Fibroblast of pulmonary artery (primary cell): ENCODE measurements at regions not wholly inside any gene's neighbourhood (a gene's known extent, or its start where the extent isn't known, plus 50 kb on each side); places are given as distances from the start of the nearest gene placed in this dataset.
A peak's percentile ranks its signal among the peaks of the same experiment; 100 is the strongest.

Experiments used
- DNase-seq: peaks from one replicate; pipeline ENCODE4 v3.0.0-alpha.2; 2010; ENCODE audit warnings: low read depth
- H3K4me3 ChIP-seq: replicated peaks from 2 replicates; pipeline ENCODE4 v1.5.1; 2011; ENCODE audit warnings: low read depth, mild to moderate bottlenecking, control low read depth, low read length, moderate library complexity
- CTCF ChIP-seq: IDR thresholded peaks from 2 replicates; pipeline ENCODE4 v1.5.1; 2011; ENCODE audit warnings: mild to moderate bottlenecking, control low read depth, low read length, inconsistent platforms; ENCODE audit errors: missing control alignments

- no peak overlapping the region for H3K4me3 ChIP-seq
- no peak for DNase-seq
- TF ChIP-seq CTCF = no peak
These were observed 250.5 kb upstream of the TNRC6C start for GRCh38 chr17:77708049-77708448.

- TF ChIP-seq CTCF = no peak
- DNase-seq = no peak
- H3K4me3 ChIP-seq = no peak overlapping the region
These were observed 249.6 kb upstream of the TNRC6C start for GRCh38 chr17:77708936-77709335.

GRCh38 chr17:77709594-77709993 is 248.9 kb upstream of the TNRC6C start:
- no peak overlapping the region for H3K4me3 ChIP-seq
- DNase-seq = no peak
- no peak for TF ChIP-seq CTCF

- no peak for DNase-seq
- no peak overlapping the region for H3K4me3 ChIP-seq
- no peak for TF ChIP-seq CTCF
These were observed 245.9 kb upstream of the TNRC6C start for GRCh38 chr17:77712578-77712977.

GRCh38 chr17:77716289-77716926 is 242.1 kb upstream of the TNRC6C start:
- no peak overlapping the region for H3K4me3 ChIP-seq
- no peak for TF ChIP-seq CTCF
- peak; percentile 10 for DNase-seq

GRCh38 chr17:77717941-77718668 is 240.4 kb upstream of the TNRC6C start:
- H3K4me3 ChIP-seq = no peak overlapping the region
- TF ChIP-seq CTCF = no peak
- no peak for DNase-seq

- H3K4me3 ChIP-seq = no peak overlapping the region
- DNase-seq = no peak
- no peak for TF ChIP-seq CTCF
These were observed 239.9 kb upstream of the TNRC6C start for GRCh38 chr17:77718669-77718961.
